ENCODE measurements at regions not wholly inside any gene's neighbourhood (a gene's known extent, or its start where the extent isn't known, plus 50 kb on each side); places are given as distances from the start of the nearest gene placed in this dataset.

DNA sequence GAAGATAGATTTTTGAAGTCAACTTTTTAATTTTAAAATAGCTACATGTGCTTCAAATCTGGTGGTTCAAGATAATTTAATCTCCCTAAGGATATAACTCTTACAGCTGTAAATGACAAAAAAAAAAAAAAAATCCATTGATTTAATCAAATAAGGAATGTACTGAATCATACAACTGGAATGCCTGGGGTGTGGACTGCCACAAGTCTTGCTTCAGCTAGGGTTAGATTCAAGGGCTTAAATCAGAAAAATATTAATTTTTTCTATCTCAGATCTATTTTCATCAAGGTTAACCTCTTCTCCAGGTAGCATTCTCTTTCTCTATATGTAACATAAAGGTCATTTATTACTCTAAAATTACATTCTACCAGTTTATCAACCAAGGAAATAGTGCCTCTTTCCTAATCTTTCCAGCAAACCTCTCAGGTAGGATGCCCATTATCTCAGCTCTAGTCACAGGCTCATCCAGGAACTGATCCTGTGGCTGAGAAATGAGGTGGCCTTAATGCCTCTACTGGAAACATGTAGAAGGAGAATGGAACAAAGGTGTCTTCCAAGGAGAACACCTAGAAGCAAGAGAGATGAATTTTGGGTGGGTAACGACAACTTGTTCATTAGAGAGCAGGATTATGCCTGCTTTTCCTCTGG is 466.9 kb downstream of the CBLN4 start:
- TF ChIP-seq POLR2A (IDR thresholded peaks at IDR 0.05): no peak
- TF ChIP-seq CTCF (IDR thresholded peaks at IDR 0.05 in 8 of 11, conservative IDR thresholded peaks at IDR 0.05 in 3 of 11): no peak

Data from spleen (tissue), 7 donors.